Body of pancreas (tissue), 4 donors: ENCODE measurements at regions not wholly inside any gene's neighbourhood (a gene's known extent, or its start where the extent isn't known, plus 50 kb on each side); places are given as distances from the start of the nearest gene placed in this dataset.

Experiments
- CTCF ChIP-seq, 7 experiments: fragments of 450-650 bp in 4 of 7; fragments of 200-600 bp in 3 of 7; sonication (generic) in 3 of 7; IDR thresholded peaks; one replicate each; pipeline ENCODE4 v1.5.1; 2016 to 2019; ENCODE audit warnings: antibody characterized with exemption in 7 of 7
- POLR2A ChIP-seq, 3 donors: fragments of 450-650 bp; IDR thresholded peaks; one replicate each; pipeline ENCODE4 v1.6.1; 2016; ENCODE audit warnings: antibody characterized with exemption in 3 of 3, mild to moderate bottlenecking in 2 of 3

DNA sequence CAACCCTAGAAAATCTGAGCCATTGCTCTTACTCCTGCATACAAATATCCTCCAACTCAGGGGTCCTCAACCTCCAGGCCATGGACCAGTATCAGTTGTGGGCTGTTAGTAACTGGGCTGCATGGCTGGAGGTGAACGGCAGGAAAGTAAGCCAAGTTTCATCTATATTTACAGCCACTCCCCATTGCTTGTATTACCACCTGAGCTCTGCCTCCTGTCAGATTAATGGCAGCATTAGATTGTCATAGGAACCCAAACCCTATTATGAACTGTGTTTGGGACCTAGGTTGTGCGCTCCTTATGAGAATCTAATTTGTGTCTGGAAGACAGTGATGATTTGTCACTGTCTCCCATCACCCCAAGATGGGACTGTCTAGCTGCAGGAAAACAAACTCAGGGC is 246.5 kb upstream of the CDIN1 start:
- TF ChIP-seq CTCF (IDR thresholded peaks at IDR 0.05), result no peak
- TF ChIP-seq POLR2A (IDR thresholded peaks at IDR 0.05), result no peak
